Keratinocyte (primary cell): ENCODE measurements at regions not wholly inside any gene's neighbourhood (a gene's known extent, or its start where the extent isn't known, plus 50 kb on each side); places are given as distances from the start of the nearest gene placed in this dataset.

ENCODE experiments used
- DNase-seq: peaks from one replicate; pipeline ENCODE4 v3.0.0-alpha.2; 2011; ENCODE audit warnings: low read depth, missing footprints, low spot score
- FAIRE-seq: peaks from 2 replicates; lab custom pipeline; 2011; peaks lifted over from hg19 to GRCh38; lab: Jason Lieb, UNC
- H2AFZ ChIP-seq: 2 replicates; pipeline ENCODE4 v1.6.0; 2012; ENCODE audit warnings: low read length, control low read depth, inconsistent platforms; ENCODE audit not compliant: control insufficient read depth
- H3K27ac ChIP-seq: 2 replicates; pipeline ENCODE4 v1.5.1; 2011; ENCODE audit warnings: low read length; ENCODE audit not compliant: control insufficient read depth, insufficient read depth
- H3K27me3 ChIP-seq: 3 replicates; pipeline ENCODE4 v1.6.0; 2011; ENCODE audit warnings: low read length; ENCODE audit not compliant: control insufficient read depth, insufficient read depth; ENCODE audit errors: extremely low read depth
- H3K36me3 ChIP-seq, 2 experiments: 2 replicates in 1 of 2; 3 replicates in 1 of 2; pipeline ENCODE4 v1.5.1; 2011; ENCODE audit warnings: low read length in 2 of 2, mild to moderate bottlenecking in 1 of 2; ENCODE audit not compliant: control insufficient read depth in 2 of 2, insufficient read depth in 2 of 2; ENCODE audit errors: extremely low read depth in 1 of 2
- H3K4me1 ChIP-seq: 3 replicates; pipeline ENCODE4 v1.5.1; 2011; ENCODE audit warnings: low read length; ENCODE audit not compliant: control insufficient read depth, insufficient read depth; ENCODE audit errors: extremely low read depth
- H3K4me2 ChIP-seq: 3 replicates; pipeline ENCODE4 v1.6.0; 2011; ENCODE audit warnings: low read depth, low read length; ENCODE audit not compliant: control insufficient read depth, insufficient read depth; ENCODE audit errors: extremely low read depth
- H3K4me3 ChIP-seq, 3 experiments: fragments of 200-600 bp in 1 of 3; sonication (generic) in 1 of 3; 2 replicates in 2 of 3; 3 replicates in 1 of 3; pipeline ENCODE4 v1.5.1; 2011 to 2016; ENCODE audit warnings: low read length in 3 of 3, mild to moderate bottlenecking in 3 of 3, control low read depth in 2 of 3, inconsistent platforms in 1 of 3, low read depth in 1 of 3, mixed read lengths in 1 of 3, mixed run types in 1 of 3, moderate library complexity in 1 of 3; ENCODE audit not compliant: control insufficient read depth in 2 of 3, insufficient read depth in 2 of 3; ENCODE audit errors: extremely low read depth in 1 of 3
- H3K79me2 ChIP-seq: 2 replicates; pipeline ENCODE4 v1.6.0; 2012; ENCODE audit warnings: low read length; ENCODE audit not compliant: control insufficient read depth, insufficient read depth
- H3K9ac ChIP-seq: 3 replicates; pipeline ENCODE4 v1.6.0; 2011; ENCODE audit warnings: low read length; ENCODE audit not compliant: control insufficient read depth, insufficient read depth; ENCODE audit errors: extremely low read depth
- H3K9me1 ChIP-seq: 3 replicates; pipeline ENCODE4 v1.6.0; 2011; ENCODE audit warnings: low read length; ENCODE audit not compliant: control insufficient read depth, insufficient read depth; ENCODE audit errors: extremely low read depth
- H3K9me3 ChIP-seq: 2 replicates; pipeline ENCODE4 v1.5.1; 2012; ENCODE audit warnings: low read depth, low read length; ENCODE audit not compliant: control insufficient read depth
- H4K20me1 ChIP-seq: 3 replicates; pipeline ENCODE4 v1.6.0; 2011; ENCODE audit warnings: low read length; ENCODE audit not compliant: control insufficient read depth, insufficient read depth; ENCODE audit errors: extremely low read depth
- EZH2 ChIP-seq: IDR thresholded peaks from one replicate; pipeline ENCODE4 v1.6.1; 2012; ENCODE audit warnings: inconsistent platforms, mild to moderate bottlenecking, low read length, moderate library complexity
- dilution Hi-C: fragments of 300-500 bp; cut with MboI; formaldehyde crosslinking; loops from one replicate; pipeline ENCODE4 v1.7.0; 2020; ENCODE audit warnings: low sequenced_read_pairs; ENCODE audit not compliant: extremely low pct_ligation_motif_present
- TF ChIP-seq, protein P1 (sequence below), 3 experiments: IDR thresholded peaks in 1 of 3; conservative IDR thresholded peaks in 1 of 3; optimal IDR thresholded peaks in 1 of 3; 2 replicates in 2 of 3; 3 replicates in 1 of 3; pipeline versions ENCODE3 to v1.5.1; 2011; ENCODE audit warnings: low read length in 3 of 3, mild to moderate bottlenecking in 3 of 3, moderate library complexity in 2 of 3, control low read depth in 1 of 3, inconsistent platforms in 1 of 3; ENCODE audit not compliant: insufficient read depth in 2 of 3; ENCODE audit errors: extremely low read depth in 1 of 3

DNA sequence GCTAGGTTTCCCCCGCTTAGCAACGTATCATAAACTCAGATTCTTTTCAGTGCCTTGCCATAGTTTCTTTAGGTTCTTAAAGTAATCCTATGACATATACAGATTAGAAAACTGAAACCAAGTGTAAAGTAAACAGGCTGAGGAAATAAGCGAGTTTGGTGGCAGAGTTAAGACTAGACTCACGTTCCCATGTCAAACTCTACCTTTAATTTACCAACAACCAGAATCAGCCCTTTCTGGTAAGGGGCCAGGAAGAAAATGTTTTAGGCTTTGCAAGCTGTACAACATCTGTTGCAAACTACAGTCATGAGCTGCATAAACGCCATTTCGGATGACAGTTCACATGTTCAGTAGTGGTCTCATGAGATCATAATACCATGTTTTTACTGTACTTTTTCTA is 128.0 kb upstream of the PRICKLE2 start:
- Histone ChIP-seq H3K27me3 (no peaks in the 10 kb centered on the region), H3K9ac (no peak overlapping the region), H3K9me1 (no peaks in the 10 kb centered on the region), H3K4me3 (no peak overlapping the region), H2AFZ (peak overlapping the region; percentile 58), H3K4me2 (peak overlapping the region; percentile 80), H3K79me2 (no peaks in the 10 kb centered on the region), H3K9me3 (peaks cover 3% of the 10 kb centered on the region), H4K20me1 (no peaks in the 10 kb centered on the region), H3K27ac (peak overlapping the region; percentile 73), H3K36me3 (no peaks in the 10 kb centered on the region), H3K4me1 (peaks cover 42% of the 10 kb centered on the region)
- dilution Hi-C loops = no loop called here
- no peak for FAIRE-seq
- no peak for DNase-seq
- TF ChIP-seq, protein P1, sequence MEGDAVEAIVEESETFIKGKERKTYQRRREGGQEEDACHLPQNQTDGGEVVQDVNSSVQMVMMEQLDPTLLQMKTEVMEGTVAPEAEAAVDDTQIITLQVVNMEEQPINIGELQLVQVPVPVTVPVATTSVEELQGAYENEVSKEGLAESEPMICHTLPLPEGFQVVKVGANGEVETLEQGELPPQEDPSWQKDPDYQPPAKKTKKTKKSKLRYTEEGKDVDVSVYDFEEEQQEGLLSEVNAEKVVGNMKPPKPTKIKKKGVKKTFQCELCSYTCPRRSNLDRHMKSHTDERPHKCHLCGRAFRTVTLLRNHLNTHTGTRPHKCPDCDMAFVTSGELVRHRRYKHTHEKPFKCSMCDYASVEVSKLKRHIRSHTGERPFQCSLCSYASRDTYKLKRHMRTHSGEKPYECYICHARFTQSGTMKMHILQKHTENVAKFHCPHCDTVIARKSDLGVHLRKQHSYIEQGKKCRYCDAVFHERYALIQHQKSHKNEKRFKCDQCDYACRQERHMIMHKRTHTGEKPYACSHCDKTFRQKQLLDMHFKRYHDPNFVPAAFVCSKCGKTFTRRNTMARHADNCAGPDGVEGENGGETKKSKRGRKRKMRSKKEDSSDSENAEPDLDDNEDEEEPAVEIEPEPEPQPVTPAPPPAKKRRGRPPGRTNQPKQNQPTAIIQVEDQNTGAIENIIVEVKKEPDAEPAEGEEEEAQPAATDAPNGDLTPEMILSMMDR (optimal IDR thresholded peaks at IDR 0.05 in 1 of 3, IDR thresholded peaks at IDR 0.05 in 1 of 3, conservative IDR thresholded peaks at IDR 0.05 in 1 of 3; ENCODE audit: extremely low read depth in 1 of 3, insufficient read depth in 2 of 3, low read length in 3 of 3) = no peak
- no peak for TF ChIP-seq EZH2

DNA sequence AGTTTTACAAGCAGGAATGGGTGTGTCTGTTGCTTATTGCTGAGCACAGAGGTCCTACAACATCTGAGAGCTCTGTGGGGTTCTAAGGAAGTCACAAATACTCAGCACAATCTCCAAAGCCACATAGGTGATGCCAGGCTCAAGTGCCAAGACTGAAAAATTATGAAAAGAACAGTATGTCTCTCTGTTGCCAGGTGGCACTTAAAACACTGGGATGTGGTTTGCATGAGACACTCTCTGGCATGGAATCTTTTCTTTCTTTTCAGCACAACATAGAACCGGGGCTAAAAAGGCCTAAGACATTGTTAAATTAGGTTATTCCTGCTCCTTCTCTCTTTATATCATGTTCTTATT is 127.3 kb upstream of the PRICKLE2 start:
- Histone ChIP-seq H2AFZ (peak overlapping the region; percentile 58), H3K4me2 (peak overlapping the region; percentile 80), H3K4me1 (peaks cover 42% of the 10 kb centered on the region), H3K27me3 (no peaks in the 10 kb centered on the region), H3K27ac (peak overlapping the region; percentile 73), H3K4me3 (peak overlapping the region; percentile 0 to 58 (median 28)), H4K20me1 (no peaks in the 10 kb centered on the region), H3K79me2 (no peaks in the 10 kb centered on the region), H3K9ac (peak overlapping the region; percentile 67), H3K9me1 (no peaks in the 10 kb centered on the region), H3K9me3 (peaks cover 3% of the 10 kb centered on the region), H3K36me3 (no peaks in the 10 kb centered on the region)
- no peak for FAIRE-seq
- DNase-seq = no peak
- TF ChIP-seq EZH2 = no peak
- TF ChIP-seq, protein P1 (optimal IDR thresholded peaks at IDR 0.05 in 1 of 3, IDR thresholded peaks at IDR 0.05 in 1 of 3, conservative IDR thresholded peaks at IDR 0.05 in 1 of 3; ENCODE audit: extremely low read depth in 1 of 3, insufficient read depth in 2 of 3, low read length in 3 of 3) = no peak
- dilution Hi-C loops = no loop called here
